ENCODE measurements at regions not wholly inside any gene's neighbourhood (a gene's known extent, or its start where the extent isn't known, plus 50 kb on each side); places are given as distances from the start of the nearest gene placed in this dataset.

GRCh38 chr18:14937271-14937670, 189.3 kb downstream of the ANKRD30B start:
- no peaks in the 10 kb centered on the region for H4K20me1 ChIP-seq (ENCODE audit: insufficient read depth, low read length)
- no peak overlapping the region for H3K4me2 ChIP-seq (ENCODE audit: low read depth, low read length)
- intact Hi-C loops (cut with micrococcal nuclease; ENCODE audit: unreplicated experiment): no loop called here
- ATAC-seq: no peak
- no peaks in the 10 kb centered on the region for H3K36me3 ChIP-seq (replicated peaks in 1 of 2; ENCODE audit: control insufficient read depth in 1 of 2, insufficient read depth in 2 of 2, low read length in 2 of 2)
- H3K4me1 ChIP-seq (ENCODE audit: insufficient read depth, low read length): no peaks in the 10 kb centered on the region
- in situ Hi-C loops (cut with HindIII; ENCODE audit: extremely low pct_ligation_motif_present, low pct_unique_long_range_greater_than_20kb): no loop called here
- TF ChIP-seq, protein P1, sequence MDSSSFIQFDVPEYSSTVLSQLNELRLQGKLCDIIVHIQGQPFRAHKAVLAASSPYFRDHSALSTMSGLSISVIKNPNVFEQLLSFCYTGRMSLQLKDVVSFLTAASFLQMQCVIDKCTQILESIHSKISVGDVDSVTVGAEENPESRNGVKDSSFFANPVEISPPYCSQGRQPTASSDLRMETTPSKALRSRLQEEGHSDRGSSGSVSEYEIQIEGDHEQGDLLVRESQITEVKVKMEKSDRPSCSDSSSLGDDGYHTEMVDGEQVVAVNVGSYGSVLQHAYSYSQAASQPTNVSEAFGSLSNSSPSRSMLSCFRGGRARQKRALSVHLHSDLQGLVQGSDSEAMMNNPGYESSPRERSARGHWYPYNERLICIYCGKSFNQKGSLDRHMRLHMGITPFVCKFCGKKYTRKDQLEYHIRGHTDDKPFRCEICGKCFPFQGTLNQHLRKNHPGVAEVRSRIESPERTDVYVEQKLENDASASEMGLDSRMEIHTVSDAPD (CRISPR knock-in tag; IDR thresholded peaks at IDR 0.05): no peak
- TF ChIP-seq HDAC2 (CRISPR knock-in tag; IDR thresholded peaks at IDR 0.05) (no peak), SP140L (CRISPR knock-in tag; IDR thresholded peaks at IDR 0.05; ENCODE audit: borderline replicate concordance) (no peak), IRF2 (CRISPR knock-in tag; IDR thresholded peaks at IDR 0.05) (no peak), ZNF292 (CRISPR knock-in tag; IDR thresholded peaks at IDR 0.05; ENCODE audit: borderline replicate concordance, low read depth) (no peak), MXD4 (CRISPR knock-in tag; IDR thresholded peaks at IDR 0.05) (no peak)
- H3K27me3 ChIP-seq (ENCODE audit: control insufficient read depth in 1 of 2, insufficient read depth in 2 of 2, low read length in 2 of 2): no peaks in the 10 kb centered on the region
- no peaks in the 10 kb centered on the region for H3K9me3 ChIP-seq (ENCODE audit: low read length)
- 49% methylated on average over 6 of the region's 9 CpGs for whole genome bisulfite sequencing (ENCODE audit: low lambda C conversion rate)
- POLR2A ChIA-PET: no interaction called here
- DNase-seq (ENCODE audit: low spot score): no peak
- no peak overlapping the region for H2AFZ ChIP-seq (ENCODE audit: low read length)
- no peaks in the 10 kb centered on the region for H3K79me2 ChIP-seq (ENCODE audit: insufficient read depth, low read length)
- H3K9ac ChIP-seq (ENCODE audit: insufficient read depth, low read depth, low read length): no peak overlapping the region
- no peak overlapping the region for H3K27ac ChIP-seq (ENCODE audit: extremely low read length, insufficient read depth, low read length)
- no peak overlapping the region for H3K4me3 ChIP-seq (replicated peaks in 1 of 3; ENCODE audit: insufficient read depth in 1 of 3, low read depth in 2 of 3, low read length in 3 of 3)
- CTCF ChIA-PET (ENCODE audit: low intra/inter-chr PET ratio, low total read pairs): no interaction called here
- no TSS peak for BruUV-seq (replicated peaks)
- no peak for FAIRE-seq

DNA sequence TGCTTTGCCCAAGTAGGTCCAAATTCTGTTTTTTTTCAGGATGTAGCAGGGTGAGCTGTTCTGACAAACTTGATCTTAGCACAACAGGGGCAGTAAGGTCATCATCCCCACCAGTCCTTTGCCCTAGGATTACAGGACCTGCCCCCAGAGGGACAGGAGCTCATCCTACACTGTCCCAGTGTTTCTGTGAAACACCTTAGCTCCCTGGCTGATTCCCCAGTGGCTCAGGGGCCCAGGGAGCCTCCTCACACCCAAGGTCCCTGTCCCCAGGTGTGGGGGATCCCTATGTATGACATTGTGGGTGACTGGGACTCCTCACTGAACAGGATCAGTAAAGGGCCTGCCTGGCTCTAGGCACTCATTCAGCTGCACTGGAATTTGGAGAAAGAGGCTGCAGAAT, 191.2 kb downstream of the ANKRD30B start:
- no peak overlapping the region for H3K4me2 ChIP-seq (ENCODE audit: low read depth, low read length)
- DNase-seq (ENCODE audit: low spot score) (no peak), FAIRE-seq (no peak), ATAC-seq (no peak)
- TF ChIP-seq SCMH1 (CRISPR knock-in tag; IDR thresholded peaks at IDR 0.05; ENCODE audit: borderline replicate concordance) (no peak), FLYWCH1 (CRISPR knock-in tag; IDR thresholded peaks at IDR 0.05) (no peak), REL (CRISPR knock-in tag; conservative IDR thresholded peaks at IDR 0.05) (no peak), NFIC (IDR thresholded peaks at IDR 0.05; ENCODE audit: low read length) (no peak), NCOA5 (CRISPR knock-in tag; IDR thresholded peaks at IDR 0.05) (no peak), HHEX (CRISPR knock-in tag; IDR thresholded peaks at IDR 0.05) (no peak), CBX5 (CRISPR knock-in tag; IDR thresholded peaks at IDR 0.05; ENCODE audit: borderline replicate concordance) (no peak), BRD4 (CRISPR knock-in tag; IDR thresholded peaks at IDR 0.05) (no peak)
- TF ChIP-seq, protein P2, sequence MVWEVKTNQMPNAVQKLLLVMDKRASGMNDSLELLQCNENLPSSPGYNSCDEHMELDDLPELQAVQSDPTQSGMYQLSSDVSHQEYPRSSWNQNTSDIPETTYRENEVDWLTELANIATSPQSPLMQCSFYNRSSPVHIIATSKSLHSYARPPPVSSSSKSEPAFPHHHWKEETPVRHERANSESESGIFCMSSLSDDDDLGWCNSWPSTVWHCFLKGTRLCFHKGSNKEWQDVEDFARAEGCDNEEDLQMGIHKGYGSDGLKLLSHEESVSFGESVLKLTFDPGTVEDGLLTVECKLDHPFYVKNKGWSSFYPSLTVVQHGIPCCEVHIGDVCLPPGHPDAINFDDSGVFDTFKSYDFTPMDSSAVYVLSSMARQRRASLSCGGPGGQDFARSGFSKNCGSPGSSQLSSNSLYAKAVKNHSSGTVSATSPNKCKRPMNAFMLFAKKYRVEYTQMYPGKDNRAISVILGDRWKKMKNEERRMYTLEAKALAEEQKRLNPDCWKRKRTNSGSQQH (CRISPR knock-in tag; IDR thresholded peaks at IDR 0.05; ENCODE audit: low read depth): no peak
- H4K20me1 ChIP-seq (ENCODE audit: insufficient read depth, low read length): no peaks in the 10 kb centered on the region
- H3K9ac ChIP-seq (ENCODE audit: insufficient read depth, low read depth, low read length): no peak overlapping the region
- intact Hi-C loops (cut with micrococcal nuclease; ENCODE audit: unreplicated experiment) (no loop called here), in situ Hi-C loops (cut with HindIII; ENCODE audit: extremely low pct_ligation_motif_present, low pct_unique_long_range_greater_than_20kb) (no loop called here)
- H3K9me3 ChIP-seq (ENCODE audit: low read length): no peaks in the 10 kb centered on the region
- no peak overlapping the region for H2AFZ ChIP-seq (ENCODE audit: low read length)
- ChIA-PET POLR2A (no interaction called here), CTCF (ENCODE audit: low intra/inter-chr PET ratio, low total read pairs) (no interaction called here)
- no peaks in the 10 kb centered on the region for H3K27me3 ChIP-seq (ENCODE audit: control insufficient read depth in 1 of 2, insufficient read depth in 2 of 2, low read length in 2 of 2)
- no peak overlapping the region for H3K4me3 ChIP-seq (replicated peaks in 1 of 3; ENCODE audit: insufficient read depth in 1 of 3, low read depth in 2 of 3, low read length in 3 of 3)
- H3K27ac ChIP-seq (ENCODE audit: extremely low read length, insufficient read depth, low read length): no peak overlapping the region
- no peaks in the 10 kb centered on the region for H3K79me2 ChIP-seq (ENCODE audit: insufficient read depth, low read length)
- no peaks in the 10 kb centered on the region for H3K4me1 ChIP-seq (ENCODE audit: insufficient read depth, low read length)
- no TSS peak for BruUV-seq (replicated peaks)
- no peaks in the 10 kb centered on the region for H3K36me3 ChIP-seq (replicated peaks in 1 of 2; ENCODE audit: control insufficient read depth in 1 of 2, insufficient read depth in 2 of 2, low read length in 2 of 2)
